ENCODE measurements at regions not wholly inside any gene's neighbourhood (a gene's known extent, or its start where the extent isn't known, plus 50 kb on each side); places are given as distances from the start of the nearest gene placed in this dataset.
"Not testable (repeated sequence)": the region's sequence is repeated elsewhere in the genome, so short reads cannot be mapped to it uniquely, and the experiment has no call there.

DNA sequence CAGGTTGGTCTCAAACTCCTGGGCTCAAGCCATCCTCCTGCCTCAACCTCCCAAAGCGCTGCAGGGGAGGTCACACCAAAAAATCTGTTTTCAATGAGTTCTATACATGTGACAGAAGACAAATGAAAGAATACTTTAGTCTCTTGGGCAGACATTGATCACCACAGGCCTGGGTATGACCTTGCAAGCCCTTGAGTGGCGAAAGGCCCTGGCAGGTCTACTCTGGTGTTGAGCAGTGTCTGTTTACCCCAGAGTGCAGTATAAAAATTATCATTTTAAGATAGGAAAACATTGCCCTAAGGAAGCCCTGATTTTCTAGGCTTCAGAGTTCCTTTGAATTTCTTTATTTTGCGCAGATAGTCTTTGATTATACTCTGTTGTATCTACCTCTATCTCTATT, 61.6 kb upstream of the GBE1 start:
- no peak for DNase-seq (ENCODE audit: low read depth in 2 of 2, low spot score in 1 of 2)

- no peak for DNase-seq (ENCODE audit: low read depth in 2 of 2, low spot score in 1 of 2)
Measured at GRCh38 chr3:81816473-81817250, 55.2 kb upstream of the GBE1 start.

GRCh38 chr3:81812098-81812497, 50.7 kb upstream of the GBE1 start:
- DNase-seq (ENCODE audit: low read depth in 2 of 2, low spot score in 1 of 2), result not testable (repeated sequence)
